ENCODE measurements at regions not wholly inside any gene's neighbourhood (a gene's known extent, or its start where the extent isn't known, plus 50 kb on each side); places are given as distances from the start of the nearest gene placed in this dataset.

GRCh38 chr2:56801770-56802169 lies 618.0 kb downstream of the CCDC85A start:
- 48 to 50% methylated on average over 3 of the region's 3 CpGs for WGBS, 2 donors
- intact Hi-C loops (cut with DNase I): no loop called here

GRCh38 chr2:56803596-56803995 lies 619.8 kb downstream of the CCDC85A start:
- no peaks in the 10 kb centered on the region for H3K27me3 ChIP-seq
- H3K4me3 ChIP-seq: no peak overlapping the region
- H3K9me3 ChIP-seq: no peaks in the 10 kb centered on the region
- TF ChIP-seq CTCF (IDR thresholded peaks at IDR 0.05): no peak
- TF ChIP-seq POLR2A (IDR thresholded peaks at IDR 0.05): no peak
- 77 to 89% methylated on average over 3 of the region's 3 CpGs for WGBS, 2 donors
- ATAC-seq (no peak), DNase-seq (no peak)
- no peaks in the 10 kb centered on the region for H3K36me3 ChIP-seq (replicated peaks in 1 of 2; ENCODE audit: insufficient read depth in 1 of 2, low read depth in 2 of 2)
- H3K27ac ChIP-seq: no peak overlapping the region
- intact Hi-C loops (cut with DNase I): no loop called here
- no peaks in the 10 kb centered on the region for H3K4me1 ChIP-seq

More at GRCh38 chr2:56801770-56802169, 618.0 kb downstream of the CCDC85A start:
- Histone ChIP-seq H3K27ac (no peak overlapping the region), H3K9me3 (no peaks in the 10 kb centered on the region), H3K4me1 (no peaks in the 10 kb centered on the region), H3K36me3 (replicated peaks in 1 of 2; ENCODE audit: insufficient read depth in 1 of 2, low read depth in 2 of 2) (no peaks in the 10 kb centered on the region), H3K4me3 (no peak overlapping the region), H3K27me3 (no peaks in the 10 kb centered on the region)
- DNase-seq (no peak), ATAC-seq (no peak)
- TF ChIP-seq POLR2A (IDR thresholded peaks at IDR 0.05) (no peak), CTCF (IDR thresholded peaks at IDR 0.05) (no peak)

GRCh38 chr2:56806924-56807323 lies 623.1 kb downstream of the CCDC85A start:
- no peak overlapping the region for H3K4me3 ChIP-seq
- H3K36me3 ChIP-seq (replicated peaks in 1 of 2; ENCODE audit: insufficient read depth in 1 of 2, low read depth in 2 of 2): no peaks in the 10 kb centered on the region
- H3K4me1 ChIP-seq: no peaks in the 10 kb centered on the region
- H3K27me3 ChIP-seq: no peaks in the 10 kb centered on the region
- H3K9me3 ChIP-seq: no peaks in the 10 kb centered on the region
- H3K27ac ChIP-seq: no peak overlapping the region
- ATAC-seq (no peak), DNase-seq (no peak)
- TF ChIP-seq CTCF (IDR thresholded peaks at IDR 0.05) (no peak), POLR2A (IDR thresholded peaks at IDR 0.05) (no peak)
- WGBS, 2 donors: 17 to 24% methylated on average over 1 of the region's 1 CpG
- intact Hi-C loops (cut with DNase I): no loop called here

- Histone ChIP-seq H3K36me3 (replicated peaks in 1 of 2; ENCODE audit: insufficient read depth in 1 of 2, low read depth in 2 of 2) (no peaks in the 10 kb centered on the region), H3K27ac (no peak overlapping the region), H3K4me3 (no peak overlapping the region), H3K27me3 (no peaks in the 10 kb centered on the region), H3K9me3 (no peaks in the 10 kb centered on the region), H3K4me1 (no peaks in the 10 kb centered on the region)
- no peak for ATAC-seq
- DNase-seq: no peak
- 73 to 78% methylated on average over 2 of the region's 2 CpGs for WGBS, 2 donors
- intact Hi-C loops (cut with DNase I): no loop called here
- TF ChIP-seq POLR2A (IDR thresholded peaks at IDR 0.05) (no peak), CTCF (IDR thresholded peaks at IDR 0.05) (no peak)
Measured at GRCh38 chr2:56807861-56808260, 624.1 kb downstream of the CCDC85A start.

GRCh38 chr2:56811401-56811800 lies 627.6 kb downstream of the CCDC85A start:
- ATAC-seq (no peak), DNase-seq (no peak)
- TF ChIP-seq CTCF (IDR thresholded peaks at IDR 0.05): no peak
- no peak for TF ChIP-seq POLR2A (IDR thresholded peaks at IDR 0.05)
- no peaks in the 10 kb centered on the region for H3K27me3 ChIP-seq
- H3K4me3 ChIP-seq: no peak overlapping the region
- H3K9me3 ChIP-seq: no peaks in the 10 kb centered on the region
- no peaks in the 10 kb centered on the region for H3K36me3 ChIP-seq (replicated peaks in 1 of 2; ENCODE audit: insufficient read depth in 1 of 2, low read depth in 2 of 2)
- no peaks in the 10 kb centered on the region for H3K4me1 ChIP-seq
- H3K27ac ChIP-seq: no peak overlapping the region
- intact Hi-C loops (cut with DNase I): no loop called here
- WGBS, 2 donors: 22 to 37% methylated on average over 2 of the region's 2 CpGs
